Activated CD4-positive, alpha-beta memory T cell treated with anti-CD3 and anti-CD28 coated beads for 36 hours (primary cell): ENCODE measurements at regions not wholly inside any gene's neighbourhood (a gene's known extent, or its start where the extent isn't known, plus 50 kb on each side); places are given as distances from the start of the nearest gene placed in this dataset.
A peak's percentile ranks its signal among the peaks of the same experiment; 100 is the strongest.

Source experiments
- CTCF ChIA-PET: fragments of 350-600 bp; sonication (Branson Sonifier 250); formaldehyde crosslinking; loops from one replicate; lab custom pipeline; 2021; ENCODE audit warnings: antibody characterized with exemption, inconsistent platforms; lab: Charles Lee
- POLR2A ChIA-PET: fragments of 350-600 bp; sonication (Branson Sonifier 250); formaldehyde crosslinking; loops from one replicate; lab custom pipeline; 2021; ENCODE audit warnings: antibody characterized with exemption; lab: Charles Lee
- DNase-seq: peaks from one replicate; pipeline ENCODE4 v3.0.0-alpha.2; 2020
- H3K27ac Mint-ChIP-seq: one replicate; pipeline ENCODE4 v1.8.0; 2021; ENCODE audit warnings: mixed read lengths
- H3K27me3 Mint-ChIP-seq: one replicate; pipeline ENCODE4 v1.8.0; 2021; ENCODE audit warnings: mixed read lengths
- H3K36me3 Mint-ChIP-seq: one replicate; pipeline ENCODE4 v1.8.0; 2021; ENCODE audit warnings: mixed read lengths
- H3K4me1 Mint-ChIP-seq: one replicate; pipeline ENCODE4 v1.8.0; 2021; ENCODE audit warnings: low read depth, mixed read lengths
- H3K4me3 Mint-ChIP-seq: one replicate; pipeline ENCODE4 v1.8.0; 2021; ENCODE audit warnings: mild to moderate bottlenecking, mixed read lengths
- H3K9me3 Mint-ChIP-seq: one replicate; pipeline ENCODE4 v1.8.0; 2021; ENCODE audit warnings: mixed read lengths
- intact Hi-C: fragments of 100-400 bp; cut with micrococcal nuclease; formaldehyde crosslinking; loops from one replicate; pipeline ENCODE4 v1.15.1; 2023

DNA sequence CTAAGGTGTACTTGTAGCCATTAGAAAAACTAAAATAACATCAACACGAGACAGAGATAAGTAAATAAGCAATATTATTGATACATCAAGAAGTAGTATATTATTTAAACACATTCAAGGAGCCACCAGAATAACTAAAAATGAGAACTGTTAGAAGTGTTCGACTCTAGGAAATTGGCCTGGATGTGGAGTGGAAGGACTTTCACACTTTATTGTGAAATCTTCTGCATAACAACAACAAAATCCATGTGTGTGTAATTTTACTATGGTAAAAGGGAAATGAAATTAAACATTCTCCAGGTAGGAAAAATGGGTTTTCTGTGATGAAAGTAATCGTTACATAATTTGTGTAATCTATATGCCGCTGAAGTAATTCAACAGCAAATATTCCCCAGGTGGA is 96.3 kb upstream of the RNF152 start:
- intact Hi-C loops = no loop called here

DNA sequence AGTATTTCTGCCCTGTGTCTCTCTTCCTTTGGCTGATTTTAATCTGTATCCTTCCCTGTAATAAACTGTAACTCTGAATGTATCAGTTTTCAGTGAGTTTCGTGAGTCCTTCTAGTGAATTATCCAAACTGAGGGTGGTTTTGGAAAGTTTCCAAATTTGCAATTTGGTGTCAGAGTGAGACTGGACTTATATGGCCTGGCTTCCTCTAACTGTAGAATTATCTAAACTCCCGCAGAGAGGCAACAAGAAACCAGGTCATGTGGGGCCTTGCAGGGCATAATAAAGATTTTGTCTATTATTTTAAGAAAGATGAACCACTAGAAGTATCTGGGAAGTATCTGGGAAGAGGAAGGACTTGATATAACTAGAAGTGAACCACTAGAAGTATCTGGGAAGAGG is 95.3 kb upstream of the RNF152 start:
- Mint-ChIP-seq H3K9me3 (no peaks in the 10 kb centered on the region), H3K4me1 (peaks cover 10% of the 10 kb centered on the region), H3K27ac (no peak overlapping the region), H3K27me3 (no peaks in the 10 kb centered on the region), H3K36me3 (no peaks in the 10 kb centered on the region), H3K4me3 (no peak overlapping the region)
- ChIA-PET CTCF (no interaction called here), POLR2A (no interaction called here)
- intact Hi-C loops = no loop called here
- no peak for DNase-seq

More for the DNA sequence above, 96.3 kb upstream of the RNF152 start:
- CTCF ChIA-PET = no interaction called here
- H3K36me3 Mint-ChIP-seq = no peaks in the 10 kb centered on the region
- no peak overlapping the region for H3K4me3 Mint-ChIP-seq
- H3K4me1 Mint-ChIP-seq = peaks cover 10% of the 10 kb centered on the region
- no peak for DNase-seq
- H3K27me3 Mint-ChIP-seq = no peaks in the 10 kb centered on the region
- POLR2A ChIA-PET = interaction anchor here (0.5 kb wide), 1 partner anchor 32 kb away, joined by 6 read pairs; no protein-coding TSS in a partner anchor
- H3K9me3 Mint-ChIP-seq = no peaks in the 10 kb centered on the region
- no peak overlapping the region for H3K27ac Mint-ChIP-seq

DNA sequence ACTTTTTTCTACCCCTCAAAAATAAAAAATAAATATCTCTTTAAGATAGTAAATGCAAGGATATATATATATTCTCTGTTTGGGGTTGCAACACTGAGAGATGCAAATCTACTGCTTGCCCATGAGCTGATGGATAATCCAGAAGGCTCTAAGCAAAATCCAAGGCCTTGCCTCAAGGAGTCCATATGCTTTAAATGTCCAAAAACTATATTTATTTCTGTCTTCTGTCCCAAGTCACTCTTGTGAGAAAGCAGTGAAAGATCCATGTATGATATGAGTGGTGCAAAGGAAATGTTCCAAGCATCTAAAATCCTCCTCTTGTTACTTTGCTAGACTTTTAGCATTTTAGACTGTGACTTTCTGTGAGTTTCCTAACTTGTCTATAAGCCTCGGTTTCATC is 92.9 kb upstream of the RNF152 start:
- no peak for DNase-seq
- ChIA-PET POLR2A (no interaction called here), CTCF (no interaction called here)
- Mint-ChIP-seq H3K9me3 (no peaks in the 10 kb centered on the region), H3K27me3 (no peaks in the 10 kb centered on the region), H3K4me1 (peaks cover under 1% of the 10 kb centered on the region), H3K27ac (no peak overlapping the region), H3K36me3 (no peaks in the 10 kb centered on the region), H3K4me3 (no peak overlapping the region)
- intact Hi-C loops = no loop called here

DNA sequence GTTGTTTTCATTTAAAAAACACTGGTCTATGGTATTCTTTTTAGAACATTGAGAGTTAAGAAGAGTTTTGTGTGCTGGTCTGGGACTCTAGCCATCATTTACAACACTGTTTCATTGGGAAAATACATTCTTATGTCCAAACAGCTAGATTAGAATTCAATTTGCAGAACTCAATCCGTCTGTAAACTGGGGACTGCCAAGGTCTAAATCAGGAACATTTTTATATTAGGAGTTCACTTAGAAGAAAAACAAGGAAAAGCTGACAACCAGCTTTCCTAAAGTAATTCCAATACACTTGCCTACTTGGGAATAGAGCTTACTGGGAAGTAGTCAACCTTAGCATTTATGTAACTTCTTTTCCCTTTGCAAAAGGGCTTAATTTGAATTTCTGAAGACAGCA is 91.5 kb upstream of the RNF152 start:
- ChIA-PET CTCF (no interaction called here), POLR2A (no interaction called here)
- intact Hi-C loops = no loop called here
- H3K4me3 Mint-ChIP-seq = no peak overlapping the region
- H3K27me3 Mint-ChIP-seq = no peaks in the 10 kb centered on the region
- no peaks in the 10 kb centered on the region for H3K9me3 Mint-ChIP-seq
- H3K4me1 Mint-ChIP-seq = peaks cover 7% of the 10 kb centered on the region
- H3K36me3 Mint-ChIP-seq = no peaks in the 10 kb centered on the region
- H3K27ac Mint-ChIP-seq = no peak overlapping the region
- DNase-seq = no peak

DNA sequence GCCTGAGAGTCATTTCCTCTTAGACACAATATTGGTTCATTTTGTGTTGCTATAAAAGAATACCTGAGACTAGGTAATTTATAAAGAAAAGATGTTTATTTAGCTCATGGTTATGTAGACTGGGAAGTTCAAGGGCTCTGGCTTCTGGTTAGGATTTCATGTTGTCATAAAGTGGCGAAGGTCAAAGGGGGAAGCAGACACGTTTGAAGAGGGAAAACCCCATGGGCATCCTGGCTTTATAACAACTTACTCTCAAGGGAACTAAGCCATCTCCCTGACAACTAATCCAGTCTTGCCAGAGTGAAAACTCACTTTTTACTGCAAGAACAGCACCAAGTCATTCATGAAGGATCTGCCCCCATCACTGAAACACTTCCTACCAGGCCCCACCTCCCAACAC is 89.7 kb upstream of the RNF152 start:
- H3K4me1 Mint-ChIP-seq = peaks cover 7% of the 10 kb centered on the region
- POLR2A ChIA-PET = no interaction called here
- H3K4me3 Mint-ChIP-seq = no peak overlapping the region
- CTCF ChIA-PET = no interaction called here
- DNase-seq = no peak
- intact Hi-C loops = no loop called here
- no peaks in the 10 kb centered on the region for H3K9me3 Mint-ChIP-seq
- H3K27me3 Mint-ChIP-seq = no peaks in the 10 kb centered on the region
- no peak overlapping the region for H3K27ac Mint-ChIP-seq
- H3K36me3 Mint-ChIP-seq = no peaks in the 10 kb centered on the region

DNA sequence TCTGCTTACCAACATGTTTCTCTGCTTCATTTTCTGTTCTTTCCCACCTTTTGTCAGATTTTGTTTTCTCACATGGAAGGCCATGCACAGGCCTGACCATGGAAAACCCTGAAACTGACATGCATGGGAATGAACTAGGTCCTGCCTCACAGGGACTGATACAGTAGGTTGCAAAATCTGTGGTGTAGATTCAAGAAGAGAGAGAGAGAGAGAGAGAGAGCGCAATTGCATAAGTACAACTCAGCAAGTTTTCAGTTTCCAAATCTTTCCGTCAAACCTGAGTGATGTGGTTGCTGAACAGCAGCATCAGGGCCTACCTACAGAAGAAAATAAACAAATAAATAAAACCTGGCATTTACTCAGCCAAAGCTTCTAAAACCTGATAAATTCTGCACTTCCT is 87.5 kb upstream of the RNF152 start:
- H3K9me3 Mint-ChIP-seq = no peaks in the 10 kb centered on the region
- peaks cover 18% of the 10 kb centered on the region for H3K4me1 Mint-ChIP-seq
- POLR2A ChIA-PET = no interaction called here
- no peak overlapping the region for H3K27ac Mint-ChIP-seq
- H3K27me3 Mint-ChIP-seq = no peaks in the 10 kb centered on the region
- H3K36me3 Mint-ChIP-seq = no peaks in the 10 kb centered on the region
- CTCF ChIA-PET = no interaction called here
- no peak overlapping the region for H3K4me3 Mint-ChIP-seq
- no peak for DNase-seq
- intact Hi-C loops = no loop called here

DNA sequence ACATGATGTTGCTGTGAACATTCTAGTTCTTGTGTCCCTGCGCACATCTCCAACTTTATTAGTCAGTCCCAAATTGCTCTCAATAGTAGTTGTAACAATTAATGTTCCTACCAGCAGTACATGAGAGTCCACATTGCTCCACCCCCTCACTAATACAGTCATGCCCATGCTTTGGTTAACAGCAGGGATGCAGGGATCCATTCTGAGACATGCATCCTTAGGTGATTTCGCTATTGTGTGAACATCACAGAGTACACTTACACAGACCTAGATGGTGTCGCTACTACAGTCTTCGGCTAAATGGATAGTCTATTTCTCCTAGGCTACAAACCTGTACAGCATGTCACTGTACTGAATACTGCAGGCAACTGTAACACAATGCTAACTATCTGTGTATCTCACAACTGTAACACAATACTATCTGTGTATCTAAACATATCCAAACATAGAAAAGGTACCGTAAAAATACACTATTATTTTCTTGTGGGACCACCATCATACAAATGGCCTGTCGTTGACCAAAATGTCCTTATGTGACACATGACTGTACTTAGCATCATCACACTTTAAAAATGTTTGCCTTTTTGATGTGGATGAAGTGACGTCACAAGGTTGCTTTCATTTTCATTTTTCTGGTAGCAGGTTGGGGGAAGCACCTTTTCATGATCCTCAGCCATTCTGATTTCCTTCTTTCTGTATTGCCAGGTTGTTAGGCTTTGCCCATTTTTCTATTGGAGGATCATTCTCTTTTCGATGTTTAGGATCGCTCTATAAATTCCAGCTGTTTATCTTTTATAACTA is 82.9 kb upstream of the RNF152 start:
- no peak overlapping the region for H3K4me3 Mint-ChIP-seq
- intact Hi-C loops = loop anchor here (1.0 kb wide), 1 partner anchor 23 kb away; no protein-coding TSS in a partner anchor
- ChIA-PET CTCF (no interaction called here), POLR2A (no interaction called here)
- no peak overlapping the region for H3K27ac Mint-ChIP-seq
- no peaks in the 10 kb centered on the region for H3K27me3 Mint-ChIP-seq
- peak; percentile 28 for DNase-seq
- no peaks in the 10 kb centered on the region for H3K9me3 Mint-ChIP-seq
- H3K4me1 Mint-ChIP-seq = peaks cover 22% of the 10 kb centered on the region
- H3K36me3 Mint-ChIP-seq = no peaks in the 10 kb centered on the region

DNA sequence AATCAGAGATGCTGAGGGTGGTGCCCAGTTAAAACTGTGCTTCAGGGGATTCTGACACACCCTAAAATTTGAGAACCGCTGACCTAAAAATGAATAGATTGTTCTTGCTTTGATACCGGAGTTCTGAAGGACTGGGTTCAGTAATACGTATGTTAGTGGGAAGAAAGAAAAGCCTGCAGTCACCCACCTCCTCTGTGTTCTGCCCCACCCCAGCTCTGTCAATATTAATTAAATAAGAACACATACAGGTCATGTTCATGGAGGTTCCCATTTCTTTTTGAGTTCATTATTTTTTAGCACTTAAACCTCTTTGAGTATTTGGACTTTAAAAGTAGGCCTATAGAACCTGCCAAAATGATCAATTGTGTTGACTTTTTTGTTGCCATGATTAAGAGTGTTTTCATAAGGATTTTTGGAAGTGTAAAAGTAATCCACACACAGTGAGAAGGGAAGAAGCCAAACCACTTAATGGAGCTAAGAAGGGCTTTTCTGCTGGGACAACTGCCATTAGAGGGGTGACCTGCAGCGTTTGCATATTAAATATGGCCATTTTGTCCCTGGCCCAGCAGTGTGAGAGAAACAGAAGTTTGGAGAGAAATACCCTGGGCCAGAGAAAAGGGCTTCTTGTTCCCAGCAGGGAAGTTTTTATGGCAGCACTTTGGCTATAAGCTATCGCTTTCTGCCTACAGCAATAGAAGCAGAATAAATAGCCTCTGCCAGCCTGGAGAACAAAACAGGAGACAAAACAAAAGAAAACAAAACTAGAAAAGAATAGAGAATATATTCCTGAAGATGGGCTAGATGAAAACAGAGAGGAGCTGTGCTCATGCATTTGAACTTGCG is 80.7 kb upstream of the RNF152 start:
- H3K9me3 Mint-ChIP-seq = no peaks in the 10 kb centered on the region
- H3K36me3 Mint-ChIP-seq = no peaks in the 10 kb centered on the region
- intact Hi-C loops = no loop called here
- ChIA-PET POLR2A (no interaction called here), CTCF (interaction anchor here (1.3 kb wide), 1 partner anchor 16 kb away, joined by 4 read pairs; no protein-coding TSS in a partner anchor)
- H3K27ac Mint-ChIP-seq = no peak overlapping the region
- H3K4me1 Mint-ChIP-seq = peaks cover 14% of the 10 kb centered on the region
- no peak overlapping the region for H3K4me3 Mint-ChIP-seq
- no peaks in the 10 kb centered on the region for H3K27me3 Mint-ChIP-seq
- no peak for DNase-seq

DNA sequence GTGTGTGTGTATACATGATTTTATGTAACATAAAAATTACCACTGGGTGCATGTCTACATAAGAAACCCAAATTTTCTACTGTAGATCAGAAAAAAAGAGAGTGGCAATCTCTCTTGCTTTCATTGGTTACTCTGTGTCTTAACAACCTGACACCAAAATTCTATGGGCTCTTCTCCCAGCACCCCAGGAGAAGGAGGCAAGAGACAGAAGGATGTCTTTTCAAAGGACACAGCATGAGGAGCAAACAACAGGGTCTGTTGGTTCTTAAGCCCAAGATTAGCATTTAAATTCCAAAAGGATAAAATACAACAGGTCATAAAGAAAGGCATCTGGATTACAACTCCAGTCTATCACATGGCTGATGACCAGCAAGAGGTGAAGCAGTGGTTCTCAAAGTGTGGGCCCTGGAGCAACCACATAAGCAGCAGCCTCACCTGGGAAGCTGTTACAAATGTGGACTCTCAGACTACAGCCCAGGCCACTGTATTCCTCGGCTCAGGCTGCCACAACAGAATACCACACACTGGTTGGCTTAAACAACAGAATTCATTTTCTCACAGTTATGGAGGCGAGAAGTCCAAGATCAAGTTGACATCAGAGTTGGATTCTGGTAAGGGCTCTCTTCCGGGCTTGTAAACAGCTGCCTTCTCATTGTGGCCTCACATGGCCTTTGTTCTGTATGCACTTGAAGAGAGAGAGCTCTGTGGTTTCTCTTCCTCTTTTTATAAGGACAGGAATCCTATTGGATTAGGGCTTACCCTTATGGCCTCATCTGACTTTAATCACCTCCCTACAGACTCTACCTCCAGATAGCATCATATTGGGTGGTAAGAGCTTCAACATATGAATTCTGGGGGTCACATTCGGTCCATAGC is 79.8 kb upstream of the RNF152 start:
- Mint-ChIP-seq H3K4me1 (peaks cover 14% of the 10 kb centered on the region), H3K27ac (no peak overlapping the region), H3K4me3 (no peak overlapping the region), H3K9me3 (no peaks in the 10 kb centered on the region), H3K36me3 (no peaks in the 10 kb centered on the region), H3K27me3 (no peaks in the 10 kb centered on the region)
- ChIA-PET POLR2A (no interaction called here), CTCF (interaction anchor here (1.3 kb wide), 1 partner anchor 15 kb away, joined by 4 read pairs; no protein-coding TSS in a partner anchor)
- intact Hi-C loops = loop anchor here (1.0 kb wide), 1 partner anchor 20 kb away; no protein-coding TSS in a partner anchor
- DNase-seq = no peak

DNA sequence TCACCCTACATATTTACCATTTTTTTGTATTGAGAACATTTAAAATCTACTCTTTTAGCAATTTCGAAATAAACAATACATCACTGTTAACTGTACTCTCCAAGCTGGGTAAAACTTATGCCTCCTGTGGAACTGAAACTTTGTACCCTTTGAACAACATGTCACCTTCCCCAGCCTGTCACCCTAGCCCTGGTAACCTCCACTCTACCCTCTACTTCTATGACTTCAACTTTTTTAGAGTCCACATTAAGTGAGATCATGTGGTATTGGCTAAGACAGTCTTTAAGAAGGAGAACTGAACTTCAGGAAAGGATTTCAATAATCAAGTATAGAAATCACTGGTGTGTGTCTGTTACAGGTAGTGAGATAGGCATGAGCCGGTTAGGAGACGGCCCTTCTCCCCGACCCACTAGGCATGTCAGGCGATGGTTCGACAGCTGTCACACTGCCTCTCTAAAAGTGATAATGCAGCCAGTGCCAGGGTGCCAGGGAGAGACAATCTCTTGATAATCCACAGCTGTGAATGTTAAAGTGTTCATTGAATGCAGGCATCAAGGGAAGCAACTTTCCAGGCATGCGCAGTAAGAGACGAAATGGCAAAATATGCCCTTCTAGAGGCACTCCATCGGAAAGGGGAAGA is 74.6 kb upstream of the RNF152 start:
- no peaks in the 10 kb centered on the region for H3K36me3 Mint-ChIP-seq
- H3K27ac Mint-ChIP-seq = no peak overlapping the region
- H3K9me3 Mint-ChIP-seq = no peaks in the 10 kb centered on the region
- intact Hi-C loops = no loop called here
- ChIA-PET CTCF (interaction anchor here (0.5 kb wide), 1 partner anchor 82 kb away, joined by 3 read pairs; no protein-coding TSS in a partner anchor), POLR2A (no interaction called here)
- H3K27me3 Mint-ChIP-seq = no peaks in the 10 kb centered on the region
- no peak for DNase-seq
- peaks cover 3% of the 10 kb centered on the region for H3K4me1 Mint-ChIP-seq
- no peak overlapping the region for H3K4me3 Mint-ChIP-seq

DNA sequence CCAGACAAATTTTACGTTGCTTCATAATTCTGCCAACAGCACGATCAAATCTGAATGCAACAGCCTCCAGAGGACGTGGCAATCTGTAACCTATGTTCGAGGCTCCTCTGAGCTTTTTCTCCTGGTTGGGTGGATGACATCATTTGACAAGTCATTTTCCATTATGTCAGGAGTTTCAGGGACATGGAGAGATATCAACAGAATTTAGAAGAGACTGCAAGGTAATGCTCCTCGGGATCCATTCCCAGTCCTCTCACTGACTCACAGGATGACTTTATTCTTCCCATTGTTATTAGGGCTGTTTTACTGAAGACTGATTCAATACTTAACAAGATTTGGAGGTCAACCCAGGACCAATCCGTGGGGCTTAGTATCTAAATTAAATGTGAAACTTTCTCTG is 72.5 kb upstream of the RNF152 start:
- intact Hi-C loops = no loop called here
- no peak overlapping the region for H3K4me3 Mint-ChIP-seq
- no peaks in the 10 kb centered on the region for H3K36me3 Mint-ChIP-seq
- H3K27ac Mint-ChIP-seq = no peak overlapping the region
- CTCF ChIA-PET = interaction anchor here (0.7 kb wide), 1 partner anchor 335 kb away, joined by 3 read pairs; no protein-coding TSS in a partner anchor
- DNase-seq = no peak
- no peaks in the 10 kb centered on the region for H3K9me3 Mint-ChIP-seq
- H3K4me1 Mint-ChIP-seq = no peaks in the 10 kb centered on the region
- POLR2A ChIA-PET = no interaction called here
- H3K27me3 Mint-ChIP-seq = peaks cover 4% of the 10 kb centered on the region
